Prostate gland (tissue), 2 donors: ENCODE measurements at regions not wholly inside any gene's neighbourhood (a gene's known extent, or its start where the extent isn't known, plus 50 kb on each side); places are given as distances from the start of the nearest gene placed in this dataset.

Experiments
- CTCF ChIP-seq, 4 experiments: fragments of 200-600 bp in 2 of 4; fragments of 450-650 bp in 2 of 4; sonication (generic) in 2 of 4; IDR thresholded peaks; 1 replicate in 3 of 4; 2 replicates in 1 of 4; pipeline ENCODE4 v1.5.1; 2016 to 2019; ENCODE audit warnings: antibody characterized with exemption in 4 of 4, mild to moderate bottlenecking in 2 of 4, moderate library complexity in 2 of 4
- POLR2AphosphoS5 ChIP-seq: sonication (generic); formaldehyde crosslinking; IDR thresholded peaks from one replicate; pipeline ENCODE4 v1.6.1; 2017; ENCODE audit warnings: antibody characterized with exemption

- TF ChIP-seq CTCF (IDR thresholded peaks at IDR 0.05) (no peak), POLR2AphosphoS5 (no peak)
Measured at GRCh38 chr3:176214758-176215157, 982.5 kb downstream of the TBL1XR1 start.
